Spleen (tissue), 7 donors: ENCODE measurements at regions not wholly inside any gene's neighbourhood (a gene's known extent, or its start where the extent isn't known, plus 50 kb on each side); places are given as distances from the start of the nearest gene placed in this dataset.

Experiments used
- CTCF ChIP-seq, 11 experiments: fragments of 200-600 bp in 7 of 11; fragments of 450-650 bp in 4 of 11; sonication (generic) in 4 of 11; IDR thresholded peaks in 8 of 11; conservative IDR thresholded peaks in 3 of 11; 1 replicate in 7 of 11; 2 replicates in 4 of 11; pipeline versions ENCODE4 v1.4.0 to v1.8.0; 2016 to 2021; ENCODE audit warnings: antibody characterized with exemption in 11 of 11, inconsistent platforms in 4 of 11, mild to moderate bottlenecking in 1 of 11
- POLR2A ChIP-seq, 3 donors: fragments of 450-650 bp; IDR thresholded peaks; one replicate each; pipeline ENCODE4 v1.5.1; 2017; ENCODE audit warnings: antibody characterized with exemption in 3 of 3, mild to moderate bottlenecking in 1 of 3
- POLR2AphosphoS5 ChIP-seq, 3 donors: sonication (generic); formaldehyde crosslinking; IDR thresholded peaks; one replicate each; pipeline ENCODE4 v1.5.1; 2017; ENCODE audit warnings: antibody characterized with exemption in 3 of 3
- donor health status: DM: no; HTN: no; CAD: no; lungs with moderate emphysema.
- donor health status: DM: no; HTN: no; CAD: no.
- donor health status: DM: no; HTN: no; CAD: no.

GRCh38 chr2:43027097-43027873, 199.1 kb downstream of the ZFP36L2 start:
- TF ChIP-seq CTCF (IDR thresholded peaks at IDR 0.05 in 8 of 11, conservative IDR thresholded peaks at IDR 0.05 in 3 of 11) (no peak), POLR2AphosphoS5 (IDR thresholded peaks at IDR 0.05) (no peak), POLR2A (IDR thresholded peaks at IDR 0.05) (no peak)
